Osteoblast (primary cell): ENCODE measurements at regions not wholly inside any gene's neighbourhood (a gene's known extent, or its start where the extent isn't known, plus 50 kb on each side); places are given as distances from the start of the nearest gene placed in this dataset.
A peak's percentile ranks its signal among the peaks of the same experiment; 100 is the strongest.

Source experiments
- DNase-seq: peaks from one replicate; pipeline ENCODE4 v3.0.0; 2011; ENCODE audit warnings: low spot score, mixed read lengths; ENCODE audit not compliant: insufficient read length; ENCODE audit errors: missing footprints
- H2AFZ ChIP-seq: 2 replicates; pipeline ENCODE4 v1.6.0; 2011; ENCODE audit warnings: mild to moderate bottlenecking, low read length
- H3K27ac ChIP-seq: 2 replicates; pipeline ENCODE4 v1.5.1; 2011; ENCODE audit warnings: mild to moderate bottlenecking, low read depth, low read length, moderate library complexity
- H3K27me3 ChIP-seq: 2 replicates; pipeline ENCODE4 v1.6.0; 2012; ENCODE audit warnings: mild to moderate bottlenecking, control low read depth, inconsistent platforms, low read length, moderate library complexity; ENCODE audit not compliant: insufficient read depth
- H3K36me3 ChIP-seq: 2 replicates; pipeline ENCODE4 v1.5.1; 2011; ENCODE audit warnings: mild to moderate bottlenecking, low read length, control low read depth, moderate library complexity; ENCODE audit not compliant: insufficient read depth
- H3K4me1 ChIP-seq: 2 replicates; pipeline ENCODE4 v1.5.1; 2011; ENCODE audit warnings: mild to moderate bottlenecking, low read length, control low read depth, moderate library complexity; ENCODE audit not compliant: insufficient read depth
- H3K4me2 ChIP-seq: 2 replicates; pipeline ENCODE4 v1.6.0; 2011; ENCODE audit warnings: mild to moderate bottlenecking, low read length; ENCODE audit not compliant: insufficient read depth
- H3K4me3 ChIP-seq: fragments of 200-600 bp; sonication (generic); 3 replicates; pipeline ENCODE4 v1.5.1; 2012; ENCODE audit warnings: mild to moderate bottlenecking, low read length, inconsistent platforms; ENCODE audit not compliant: insufficient read depth
- H3K79me2 ChIP-seq: 2 replicates; pipeline ENCODE4 v1.6.0; 2012; ENCODE audit warnings: mild to moderate bottlenecking, low read length, control low read depth, inconsistent platforms; ENCODE audit not compliant: insufficient read depth
- H3K9me3 ChIP-seq: 2 replicates; pipeline ENCODE4 v1.5.1; 2011; ENCODE audit warnings: low read depth, low read length, control low read depth
- H4K20me1 ChIP-seq: 2 replicates; pipeline ENCODE4 v1.6.0; 2012; ENCODE audit warnings: mild to moderate bottlenecking, low read length, control low read depth; ENCODE audit not compliant: insufficient read depth
- CTCF ChIP-seq: IDR thresholded peaks from 2 replicates; pipeline ENCODE4 v1.5.1; 2011; ENCODE audit warnings: mild to moderate bottlenecking, low read depth, low read length, moderate library complexity; ENCODE audit errors: extremely low read depth

GRCh38 chr7:66575398-66575797 is 53.3 kb upstream of the KCTD7 start:
- Histone ChIP-seq H4K20me1 (peaks cover 28% of the 10 kb centered on the region), H3K9me3 (no peaks in the 10 kb centered on the region), H3K27ac (no peak overlapping the region), H3K4me1 (no peaks in the 10 kb centered on the region), H3K36me3 (peaks cover 49% of the 10 kb centered on the region), H3K27me3 (no peaks in the 10 kb centered on the region), H3K4me2 (no peak overlapping the region), H3K4me3 (no peak overlapping the region), H2AFZ (no peak overlapping the region), H3K79me2 (peaks cover 98% of the 10 kb centered on the region)
- DNase-seq, result no peak
- no peak for TF ChIP-seq CTCF

- H3K4me3 ChIP-seq, result no peak overlapping the region
- no peak for TF ChIP-seq CTCF
- no peak overlapping the region for H3K27ac ChIP-seq
- H3K4me1 ChIP-seq, result no peaks in the 10 kb centered on the region
- H4K20me1 ChIP-seq, result peaks cover 35% of the 10 kb centered on the region
- H3K27me3 ChIP-seq, result no peaks in the 10 kb centered on the region
- no peaks in the 10 kb centered on the region for H3K9me3 ChIP-seq
- H3K79me2 ChIP-seq, result peaks cover 99% of the 10 kb centered on the region
- peak; percentile 26 for DNase-seq
- H2AFZ ChIP-seq, result no peak overlapping the region
- H3K36me3 ChIP-seq, result peaks cover 49% of the 10 kb centered on the region
- H3K4me2 ChIP-seq, result no peak overlapping the region
Measured at GRCh38 chr7:66576646-66577045, 52.0 kb upstream of the KCTD7 start.
